HG02623 (cell line): ENCODE measurements at regions not wholly inside any gene's neighbourhood (a gene's known extent, or its start where the extent isn't known, plus 50 kb on each side); places are given as distances from the start of the nearest gene placed in this dataset.
A peak's percentile ranks its signal among the peaks of the same experiment; 100 is the strongest.

Experiments used
- ATAC-seq: cut with Tn5 transposase; IDR thresholded peaks from one replicate; pipeline ENCODE4 v1.9.1; 2021; ENCODE audit warnings: moderate library complexity; ENCODE audit not compliant: unreplicated experiment

- no peak for ATAC-seq
These were observed 229.3 kb downstream of the SNX18 start for GRCh38 chr5:54746777-54747398.

- no peak for ATAC-seq
These were observed 228.8 kb downstream of the SNX18 start for GRCh38 chr5:54746346-54746745.

- no peak for ATAC-seq
These were observed 228.0 kb downstream of the SNX18 start for GRCh38 chr5:54745599-54745998.

- ATAC-seq: peak; percentile 76
These were observed 226.6 kb downstream of the SNX18 start for GRCh38 chr5:54743997-54744788.

GRCh38 chr5:54743581-54743980 is 226.0 kb downstream of the SNX18 start:
- no peak for ATAC-seq

- no peak for ATAC-seq
These were observed 224.9 kb downstream of the SNX18 start for GRCh38 chr5:54742417-54742891.

- ATAC-seq: no peak
These were observed 224.2 kb downstream of the SNX18 start for GRCh38 chr5:54741711-54742110.

- no peak for ATAC-seq
These were observed 222.6 kb downstream of the SNX18 start for GRCh38 chr5:54740141-54740540.

GRCh38 chr5:54739371-54739770 is 221.8 kb downstream of the SNX18 start:
- no peak for ATAC-seq

- ATAC-seq: no peak
These were observed 221.4 kb downstream of the SNX18 start for GRCh38 chr5:54738973-54739367.

- no peak for ATAC-seq
These were observed 220.8 kb downstream of the SNX18 start for GRCh38 chr5:54738118-54738972.

GRCh38 chr5:54736003-54736797 is 218.6 kb downstream of the SNX18 start:
- no peak for ATAC-seq

- ATAC-seq: no peak
These were observed 215.5 kb downstream of the SNX18 start for GRCh38 chr5:54733101-54733500.

GRCh38 chr5:54732108-54732507 is 214.5 kb downstream of the SNX18 start:
- ATAC-seq: no peak

GRCh38 chr5:54728588-54728915 is 211.0 kb downstream of the SNX18 start:
- ATAC-seq: no peak

GRCh38 chr5:54727874-54728587 is 210.5 kb downstream of the SNX18 start:
- ATAC-seq: no peak

GRCh38 chr5:54725391-54726280 is 208.1 kb downstream of the SNX18 start:
- no peak for ATAC-seq

GRCh38 chr5:54722846-54723433 is 205.4 kb downstream of the SNX18 start:
- ATAC-seq: no peak
